Pancreas (tissue), 10 donors: ENCODE measurements at regions not wholly inside any gene's neighbourhood (a gene's known extent, or its start where the extent isn't known, plus 50 kb on each side); places are given as distances from the start of the nearest gene placed in this dataset.

Experiments
- ATAC-seq, 4 donors: fragments of 200-7000 bp; cut with Tn5 transposase; one replicate each; pipeline versions ENCODE4 v1.8.0 to v1.9.1; 2020; ENCODE audit warnings: mild to moderate bottlenecking in 4 of 4, moderate library complexity in 4 of 4
- DNase-seq, 6 donors: peaks; one replicate each; pipeline ENCODE4 v3.0.0-alpha.2; 2020
- FAIRE-seq: peaks from 2 replicates; lab custom pipeline; 2012; peaks lifted over from hg19 to GRCh38; lab: Jason Lieb, UNC
- H3K27ac ChIP-seq, 4 donors: fragments of 200-600 bp; sonication (generic); 1 replicate in 3 of 4; 2 replicates in 1 of 4; pipeline versions ENCODE4 v1.5.0 to v1.8.0; 2020
- H3K27me3 ChIP-seq, 4 donors: fragments of 200-600 bp; one replicate each; pipeline ENCODE4 v1.8.0; 2021
- H3K36me3 ChIP-seq, 3 donors: fragments of 200-600 bp; sonication (generic) in 1 of 3; one replicate each; pipeline versions ENCODE4 v1.5.0 to v1.8.0; 2020 to 2021
- H3K4me1 ChIP-seq, 3 donors: fragments of 200-600 bp; one replicate each; pipeline ENCODE4 v1.8.0; 2021
- H3K4me3 ChIP-seq, 4 donors: fragments of 200-600 bp; sonication (generic) in 2 of 4; one replicate each; pipeline versions ENCODE4 v1.5.0 to v1.8.0; 2020 to 2021
- H3K9me3 ChIP-seq, 4 donors: fragments of 200-600 bp; one replicate each; pipeline ENCODE4 v1.8.0; 2021
- CTCF ChIP-seq, 4 donors: fragments of 200-600 bp; sonication (generic) in 3 of 4; IDR thresholded peaks; one replicate each; pipeline versions ENCODE4 v1.5.0 to v1.8.0; 2021; ENCODE audit warnings: antibody characterized with exemption in 4 of 4
- WGBS, 2 donors: extraction: QIAGEN DNeasy Blood & Tissue Kit; methylation state at CpG; one replicate each; pipeline ENCODE4 v1.1.7; 2013; 5-methylcytosine and 5-hydroxymethylcytosine counted together
- intact Hi-C, 3 donors: fragments of 100-400 bp; cut with DNase I; formaldehyde crosslinking; loops; one replicate each; pipeline versions ENCODE4 v1.11.1 to v1.14.2; 2022
- donor health status: healthy with polysubstance abuse.
- donor health status: DM: no; HTN: no; CAD: no; lungs with moderate emphysema.
- donor health status: DM: no; HTN: no; CAD: no.
- donor health status: control.
- donor health status: control.
- donor health status: Bipolar disorder and iron deficiency.
- donor health status: DM: yes; HTN: yes; CAD: no.
- donor health status: DM: no; HTN: no; CAD: no.
- donor health status: DM: no; HTN: no; CAD: no.
- donor health status: DM: yes; HTN: yes; CAD: no.

- H3K9me3 ChIP-seq: no peaks in the 10 kb centered on the region
- ATAC-seq (no peak), DNase-seq (no peak), FAIRE-seq (no peak)
- WGBS, 2 donors: 77 to 86% methylated on average over 1 of the region's 1 CpG
- H3K36me3 ChIP-seq: no peaks in the 10 kb centered on the region
- no peaks in the 10 kb centered on the region for H3K4me1 ChIP-seq
- no peak overlapping the region for H3K4me3 ChIP-seq
- intact Hi-C loops: no loop called here
- no peak overlapping the region for H3K27ac ChIP-seq
- no peak for TF ChIP-seq CTCF (IDR thresholded peaks at IDR 0.05)
- no peaks in the 10 kb centered on the region for H3K27me3 ChIP-seq
Measured at GRCh38 chr10:2918489-2918888, 148.9 kb upstream of the PFKP start.

GRCh38 chr10:2917926-2918325 is 149.4 kb upstream of the PFKP start:
- no peak for FAIRE-seq
- WGBS, 2 donors: 61 to 65% methylated on average over 10 of the region's 10 CpGs
- no peak for TF ChIP-seq CTCF (IDR thresholded peaks at IDR 0.05)
- H3K27me3 ChIP-seq: no peaks in the 10 kb centered on the region
- H3K4me1 ChIP-seq: no peaks in the 10 kb centered on the region
- no peak for DNase-seq
- H3K36me3 ChIP-seq: no peaks in the 10 kb centered on the region
- H3K27ac ChIP-seq: no peak overlapping the region
- intact Hi-C loops: no loop called here
- no peak overlapping the region for H3K4me3 ChIP-seq
- H3K9me3 ChIP-seq: no peaks in the 10 kb centered on the region
- no peak for ATAC-seq

- no peak for DNase-seq
- no peak for ATAC-seq
Measured at GRCh38 chr10:2915412-2915811, 151.9 kb upstream of the PFKP start.

GRCh38 chr10:2914741-2915140 is 152.6 kb upstream of the PFKP start:
- FAIRE-seq (no peak), DNase-seq (no peak), ATAC-seq (no peak)
- intact Hi-C loops: no loop called here
- no peaks in the 10 kb centered on the region for H3K9me3 ChIP-seq
- H3K27me3 ChIP-seq: no peaks in the 10 kb centered on the region
- no peaks in the 10 kb centered on the region for H3K36me3 ChIP-seq
- TF ChIP-seq CTCF (IDR thresholded peaks at IDR 0.05): no peak
- no peak overlapping the region for H3K4me3 ChIP-seq
- H3K27ac ChIP-seq: no peak overlapping the region
- H3K4me1 ChIP-seq: no peaks in the 10 kb centered on the region
- WGBS, 2 donors: 74 to 80% methylated on average over 5 of the region's 5 CpGs

More at GRCh38 chr10:2915412-2915811, 151.9 kb upstream of the PFKP start:
- no peaks in the 10 kb centered on the region for H3K36me3 ChIP-seq
- no peaks in the 10 kb centered on the region for H3K9me3 ChIP-seq
- no peaks in the 10 kb centered on the region for H3K27me3 ChIP-seq
- H3K4me1 ChIP-seq: no peaks in the 10 kb centered on the region
- WGBS, 2 donors: 82 to 92% methylated on average over 11 of the region's 11 CpGs
- FAIRE-seq: no peak
- no peak for TF ChIP-seq CTCF (IDR thresholded peaks at IDR 0.05)
- H3K4me3 ChIP-seq: no peak overlapping the region
- H3K27ac ChIP-seq: no peak overlapping the region
- intact Hi-C loops: no loop called here

GRCh38 chr10:2913474-2913873 is 153.9 kb upstream of the PFKP start:
- FAIRE-seq (no peak), ATAC-seq (peak in 2 of 4 donors; percentile 62 to 71), DNase-seq (no peak)
- Histone ChIP-seq H3K4me3 (no peak overlapping the region), H3K9me3 (no peaks in the 10 kb centered on the region), H3K27me3 (no peaks in the 10 kb centered on the region), H3K27ac (no peak overlapping the region), H3K4me1 (no peaks in the 10 kb centered on the region), H3K36me3 (no peaks in the 10 kb centered on the region)
- TF ChIP-seq CTCF (IDR thresholded peaks at IDR 0.05): no peak
- intact Hi-C loops: no loop called here
- WGBS, 2 donors: 15 to 19% methylated on average over 4 of the region's 4 CpGs
